GM21619 (cell line): ENCODE measurements at regions not wholly inside any gene's neighbourhood (a gene's known extent, or its start where the extent isn't known, plus 50 kb on each side); places are given as distances from the start of the nearest gene placed in this dataset.

Experiments
- ATAC-seq: cut with Tn5 transposase; IDR thresholded peaks from one replicate; pipeline ENCODE4 v1.9.1; 2021; ENCODE audit not compliant: unreplicated experiment

DNA sequence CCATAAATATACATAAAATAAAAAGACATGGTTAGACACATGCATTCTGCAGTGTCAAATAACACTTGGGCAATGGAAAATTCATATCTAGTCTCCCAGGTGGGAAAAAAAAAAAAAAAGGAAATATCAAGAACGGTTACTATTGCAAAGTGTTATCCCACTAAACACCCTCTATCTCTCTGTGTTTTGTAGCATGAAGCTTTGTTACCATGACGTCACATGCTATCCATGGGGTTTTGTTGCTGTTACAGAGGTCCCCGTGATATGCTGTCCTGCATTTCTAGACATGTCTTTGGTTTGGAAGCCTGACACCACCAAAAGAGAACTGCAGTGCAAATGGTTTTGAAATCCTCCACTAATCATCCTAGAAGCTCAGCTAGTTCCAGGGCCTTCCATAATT lies 50.7 kb upstream of the TLR3 start:
- no peak for ATAC-seq

DNA sequence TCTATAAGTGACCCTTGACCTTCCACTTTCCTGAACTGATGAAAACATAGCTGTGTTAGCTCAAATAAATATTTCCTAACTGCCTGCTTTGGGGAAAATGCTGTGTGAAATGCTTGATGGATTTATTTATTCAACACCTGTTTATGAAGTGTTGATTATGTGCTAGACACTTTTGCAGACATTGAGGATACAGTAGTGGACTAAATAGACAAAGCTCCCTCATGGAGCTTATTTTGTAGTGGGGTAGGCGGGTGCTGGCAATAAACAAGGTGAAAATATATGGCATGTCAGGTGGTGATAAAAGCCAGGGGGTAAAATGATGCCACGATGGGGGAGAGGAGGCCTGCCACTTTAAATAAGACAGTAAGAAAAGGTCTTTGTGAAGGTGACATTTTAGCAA lies 50.2 kb upstream of the TLR3 start:
- no peak for ATAC-seq
